GM12874 (cell line): ENCODE measurements at regions not wholly inside any gene's neighbourhood (a gene's known extent, or its start where the extent isn't known, plus 50 kb on each side); places are given as distances from the start of the nearest gene placed in this dataset.

Experiments used
- TF ChIP-seq, protein P1 (sequence below): IDR thresholded peaks from 2 replicates; pipeline ENCODE4 v1.5.1; 2011; ENCODE audit warnings: low read depth, mild to moderate bottlenecking, control low read depth, low read length, moderate library complexity; ENCODE audit not compliant: insufficient read depth

DNA sequence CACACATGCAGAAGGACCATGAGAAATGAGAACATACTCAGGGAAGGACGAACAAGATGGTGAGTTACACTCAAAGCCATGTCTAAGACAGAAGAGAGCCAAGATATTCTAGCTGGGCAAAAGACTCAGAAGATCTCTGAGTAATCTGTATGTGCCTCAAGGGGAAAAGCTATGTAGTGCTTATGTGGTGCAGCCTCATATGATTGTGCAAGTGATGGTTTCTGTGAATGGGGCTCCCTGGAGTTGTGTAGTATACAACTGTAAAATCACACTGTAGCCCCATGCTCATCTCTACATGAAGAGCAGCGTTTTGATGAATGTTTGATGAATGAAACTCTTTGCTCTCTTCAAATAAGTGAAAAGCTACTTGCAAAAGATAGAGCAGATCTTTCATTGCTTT is 57.5 kb downstream of the OSR1 start:
- TF ChIP-seq, protein P1, sequence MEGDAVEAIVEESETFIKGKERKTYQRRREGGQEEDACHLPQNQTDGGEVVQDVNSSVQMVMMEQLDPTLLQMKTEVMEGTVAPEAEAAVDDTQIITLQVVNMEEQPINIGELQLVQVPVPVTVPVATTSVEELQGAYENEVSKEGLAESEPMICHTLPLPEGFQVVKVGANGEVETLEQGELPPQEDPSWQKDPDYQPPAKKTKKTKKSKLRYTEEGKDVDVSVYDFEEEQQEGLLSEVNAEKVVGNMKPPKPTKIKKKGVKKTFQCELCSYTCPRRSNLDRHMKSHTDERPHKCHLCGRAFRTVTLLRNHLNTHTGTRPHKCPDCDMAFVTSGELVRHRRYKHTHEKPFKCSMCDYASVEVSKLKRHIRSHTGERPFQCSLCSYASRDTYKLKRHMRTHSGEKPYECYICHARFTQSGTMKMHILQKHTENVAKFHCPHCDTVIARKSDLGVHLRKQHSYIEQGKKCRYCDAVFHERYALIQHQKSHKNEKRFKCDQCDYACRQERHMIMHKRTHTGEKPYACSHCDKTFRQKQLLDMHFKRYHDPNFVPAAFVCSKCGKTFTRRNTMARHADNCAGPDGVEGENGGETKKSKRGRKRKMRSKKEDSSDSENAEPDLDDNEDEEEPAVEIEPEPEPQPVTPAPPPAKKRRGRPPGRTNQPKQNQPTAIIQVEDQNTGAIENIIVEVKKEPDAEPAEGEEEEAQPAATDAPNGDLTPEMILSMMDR: no peak

DNA sequence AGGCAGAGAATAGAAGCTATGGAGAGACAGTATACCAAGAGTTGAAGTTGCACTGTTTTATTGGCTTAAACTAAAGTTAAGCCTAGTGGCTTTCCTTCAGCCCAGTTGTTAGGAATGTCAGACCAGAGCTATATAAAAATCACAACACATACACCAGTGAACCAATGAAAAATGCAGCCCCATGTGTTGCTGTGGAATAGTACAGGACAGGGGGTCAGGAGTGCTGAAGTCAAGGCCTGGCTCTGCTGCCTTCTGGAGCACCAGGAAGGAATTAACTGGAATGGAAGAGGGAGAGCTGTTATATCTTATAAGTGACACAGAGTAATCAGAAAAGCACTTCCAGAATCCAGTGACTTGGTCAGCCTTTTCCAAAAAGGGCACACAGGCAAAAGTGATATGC is 58.9 kb downstream of the OSR1 start:
- TF ChIP-seq, protein P1: no peak

DNA sequence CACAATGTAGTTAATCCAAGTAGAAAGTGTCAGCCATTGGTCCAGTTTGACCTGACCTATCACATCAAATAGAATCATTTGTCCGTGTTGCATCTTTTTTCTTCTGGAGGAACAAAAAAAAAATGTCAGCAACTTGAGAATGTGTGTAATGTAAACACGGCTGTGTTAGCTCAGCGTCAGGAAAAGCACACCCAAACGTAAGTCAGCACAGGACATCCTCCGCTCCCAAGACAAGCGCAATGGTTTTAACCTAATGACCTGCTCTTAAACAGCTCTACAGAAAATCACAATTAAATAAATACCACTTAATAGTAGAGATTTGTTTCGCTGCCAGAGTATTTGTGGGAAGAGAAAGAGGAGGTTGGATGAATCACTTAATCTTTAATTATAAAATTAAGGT is 59.4 kb downstream of the OSR1 start:
- TF ChIP-seq, protein P1: no peak

DNA sequence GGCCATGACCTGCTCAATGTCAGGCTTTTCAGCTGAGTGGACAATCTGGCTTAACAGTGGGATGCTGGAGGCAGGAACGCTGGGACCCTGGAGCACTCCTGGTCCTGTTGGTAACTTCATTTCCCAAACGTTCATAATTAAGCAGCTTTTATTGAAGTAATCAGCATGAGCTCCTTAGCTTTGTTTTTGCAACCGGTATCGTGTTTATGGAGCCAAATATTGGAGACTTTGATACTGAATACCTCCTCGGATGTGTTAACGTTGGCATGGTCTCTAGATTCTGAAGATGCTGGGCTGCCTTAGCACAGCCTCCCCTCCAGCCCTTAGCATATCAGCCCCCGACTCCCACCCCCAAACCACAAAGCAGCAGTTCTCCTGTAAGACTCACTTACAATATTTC is 60.7 kb downstream of the OSR1 start:
- TF ChIP-seq, protein P1: no peak

DNA sequence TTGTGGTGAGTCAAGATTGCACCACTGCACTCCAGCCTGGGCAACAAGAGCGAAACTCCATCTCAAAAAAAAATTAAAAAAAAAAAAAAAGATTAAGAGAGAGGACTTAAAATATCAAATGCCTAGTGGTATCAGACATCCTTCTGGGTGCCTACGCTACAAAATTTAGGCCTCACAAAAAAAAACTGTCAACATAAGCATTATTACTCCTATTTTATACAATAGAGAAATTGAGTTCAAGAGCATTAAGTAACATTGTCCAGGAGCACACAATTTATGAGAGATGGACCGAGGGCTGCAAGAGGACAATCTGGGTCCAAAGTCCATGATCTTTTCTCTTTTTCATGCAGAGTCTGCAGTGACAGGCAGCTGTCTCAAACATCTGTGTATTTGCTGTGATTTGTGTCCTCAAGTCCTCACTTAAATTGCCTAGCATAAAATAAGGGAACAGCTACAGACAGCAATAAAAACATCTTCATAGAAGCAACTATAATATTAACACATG is 62.4 kb downstream of the OSR1 start:
- TF ChIP-seq, protein P1: no peak

DNA sequence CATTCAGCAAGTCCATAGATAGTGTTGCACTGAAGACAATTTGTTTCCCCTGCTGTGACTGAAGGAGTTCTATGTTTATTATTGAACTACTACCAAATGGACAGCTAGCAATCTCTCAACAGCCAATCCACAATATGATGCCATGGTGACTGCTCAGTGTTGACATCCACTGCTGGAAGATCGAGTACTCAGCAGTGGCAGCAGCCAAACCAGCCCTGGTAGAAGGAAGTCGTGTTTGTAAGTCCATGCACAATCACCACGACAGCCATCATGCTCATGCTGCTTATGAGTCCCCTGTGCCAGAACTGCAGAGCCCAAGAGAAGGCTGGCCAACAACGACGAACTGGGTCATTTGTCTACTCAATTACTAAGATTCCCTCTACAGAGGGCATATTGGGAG is 66.4 kb downstream of the OSR1 start:
- TF ChIP-seq, protein P1: no peak

DNA sequence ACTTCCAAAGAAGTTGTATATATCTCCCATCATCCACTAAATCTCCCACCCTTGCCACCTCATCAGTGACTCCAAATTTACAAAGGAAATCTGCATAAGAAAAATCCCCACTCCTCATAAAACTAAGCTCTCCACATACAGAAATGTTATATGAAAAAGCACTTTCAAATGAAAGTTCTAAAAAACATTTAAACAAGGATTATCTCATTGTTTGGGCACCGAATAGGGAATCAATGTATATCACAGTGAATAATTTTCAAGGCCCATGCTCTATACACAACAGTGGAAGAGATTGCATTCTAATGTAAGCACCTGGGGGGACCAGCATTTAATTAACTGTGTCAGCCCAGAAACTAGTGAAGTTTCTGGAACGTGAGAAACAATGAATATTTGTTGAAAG is 70.1 kb downstream of the OSR1 start:
- TF ChIP-seq, protein P1: no peak
